Neural cell (in vitro differentiated cells): ENCODE measurements at regions not wholly inside any gene's neighbourhood (a gene's known extent, or its start where the extent isn't known, plus 50 kb on each side); places are given as distances from the start of the nearest gene placed in this dataset.

Experiments
- H2AFZ ChIP-seq: fragments of 200-600, 300-800 bp; sonication (generic), shearing (Covaris generic); 2 replicates; pipeline ENCODE4 v1.6.0; 2014; ENCODE audit warnings: low read depth, mild to moderate bottlenecking, antibody characterized with exemption, low read length, moderate library complexity
- H3F3A ChIP-seq: fragments of 200-600 bp; shearing (Covaris generic); 2 replicates; pipeline ENCODE4 v1.6.1; 2016; ENCODE audit warnings: mild to moderate bottlenecking, moderate library complexity, mixed read lengths, antibody characterized with exemption, low read length; ENCODE audit not compliant: insufficient read depth, poor library complexity, severe bottlenecking
- H3K27ac ChIP-seq: fragments of 200-600, 300-800 bp; sonication (generic), shearing (Covaris generic); 2 replicates; pipeline ENCODE4 v1.5.1; 2014; ENCODE audit warnings: mild to moderate bottlenecking, low read length, moderate library complexity
- H3K27me3 ChIP-seq: fragments of 300-800, 200-600 bp; sonication (generic), shearing (Covaris generic); 2 replicates; pipeline ENCODE4 v1.6.0; 2014; ENCODE audit warnings: mild to moderate bottlenecking, low read depth, low read length, moderate library complexity; ENCODE audit not compliant: insufficient read depth
- H3K36me3 ChIP-seq: fragments of 300-800, 200-600 bp; sonication (generic), shearing (Covaris generic); 2 replicates; pipeline ENCODE4 v1.5.1; 2014; ENCODE audit warnings: mild to moderate bottlenecking, antibody characterized with exemption, low read length, moderate library complexity; ENCODE audit not compliant: insufficient read depth
- H3K4me2 ChIP-seq: fragments of 300-800, 200-600 bp; sonication (generic), shearing (Covaris generic); 2 replicates; pipeline ENCODE4 v1.6.0; 2014; ENCODE audit warnings: mild to moderate bottlenecking, low read length
- H3K4me3 ChIP-seq: fragments of 300-800, 200-600 bp; sonication (generic), shearing (Covaris generic); 2 replicates; pipeline ENCODE4 v1.5.1; 2014; ENCODE audit warnings: mild to moderate bottlenecking, low read length, moderate library complexity
- H3K79me2 ChIP-seq: fragments of 200-600 bp; shearing (Covaris generic); replicated peaks from 2 replicates; pipeline ENCODE4 v1.6.0; 2014; ENCODE audit warnings: mild to moderate bottlenecking, low read length, moderate library complexity; ENCODE audit not compliant: insufficient read depth
- H3K9ac ChIP-seq: fragments of 300-800, 200-600 bp; sonication (generic), shearing (Covaris generic); 2 replicates; pipeline ENCODE4 v1.6.1; 2016; ENCODE audit warnings: mild to moderate bottlenecking, low read length, mixed read lengths
- H3K9me2 ChIP-seq: fragments of 200-600 bp; shearing (Covaris generic); 2 replicates; pipeline ENCODE4 v1.6.1; 2016; ENCODE audit warnings: mild to moderate bottlenecking, low read length, mixed read lengths; ENCODE audit not compliant: insufficient read depth
- H3K9me3 ChIP-seq: fragments of 200-600, 300-800 bp; sonication (generic), shearing (Covaris generic); 2 replicates; pipeline ENCODE4 v1.6.1; 2016; ENCODE audit warnings: mild to moderate bottlenecking, mixed run types, low read length, moderate library complexity, mixed read lengths
- H4K20me1 ChIP-seq: fragments of 200-600 bp; shearing (Covaris generic); 2 replicates; pipeline ENCODE4 v1.6.1; 2016; ENCODE audit warnings: mild to moderate bottlenecking, mixed run types; ENCODE audit not compliant: insufficient read depth
- EP300 ChIP-seq: fragments of 450-650 bp; conservative IDR thresholded peaks from 2 replicates; pipeline ENCODE4 v1.6.1; 2014; ENCODE audit warnings: antibody characterized with exemption, mild to moderate bottlenecking, moderate library complexity; ENCODE audit not compliant: poor library complexity, severe bottlenecking
- EZH2 ChIP-seq: fragments of 200-600, 300-800 bp; shearing (Covaris generic), sonication (generic); IDR thresholded peaks from 2 replicates; pipeline ENCODE4 v1.6.1; 2014; ENCODE audit warnings: antibody characterized with exemption, low read length, borderline replicate concordance, mild to moderate bottlenecking; ENCODE audit not compliant: insufficient read depth, poor library complexity, severe bottlenecking
- MXI1 ChIP-seq: fragments of 450-650 bp; conservative IDR thresholded peaks from 2 replicates; pipeline ENCODE4 v1.6.1; 2014; ENCODE audit warnings: antibody characterized with exemption, mild to moderate bottlenecking; ENCODE audit not compliant: poor library complexity, severe bottlenecking
- POLR2AphosphoS5 ChIP-seq: IDR thresholded peaks from 2 replicates; pipeline ENCODE4 v1.6.1; 2012
- RAD21 ChIP-seq: fragments of 450-650 bp; conservative IDR thresholded peaks from 2 replicates; pipeline ENCODE4 v1.6.1; 2014; ENCODE audit warnings: antibody characterized with exemption, mild to moderate bottlenecking, moderate library complexity
- SMC3 ChIP-seq: fragments of 450-650 bp; conservative IDR thresholded peaks from 2 replicates; pipeline ENCODE4 v1.6.1; 2014; ENCODE audit warnings: antibody characterized with exemption, mild to moderate bottlenecking, moderate library complexity; ENCODE audit not compliant: poor library complexity
- TAF1 ChIP-seq: IDR thresholded peaks from 2 replicates; pipeline ENCODE4 v1.6.1; 2012; ENCODE audit warnings: low read depth
- TF ChIP-seq, protein P1 (sequence below): fragments of 450-650 bp; IDR thresholded peaks from 2 replicates; pipeline ENCODE4 v1.5.1; 2014; ENCODE audit warnings: antibody characterized with exemption, mild to moderate bottlenecking, moderate library complexity; ENCODE audit not compliant: poor library complexity, severe bottlenecking
- TF ChIP-seq, protein P2 (sequence below): IDR thresholded peaks from 2 replicates; pipeline ENCODE4 v1.6.1; 2012; ENCODE audit warnings: borderline replicate concordance

DNA sequence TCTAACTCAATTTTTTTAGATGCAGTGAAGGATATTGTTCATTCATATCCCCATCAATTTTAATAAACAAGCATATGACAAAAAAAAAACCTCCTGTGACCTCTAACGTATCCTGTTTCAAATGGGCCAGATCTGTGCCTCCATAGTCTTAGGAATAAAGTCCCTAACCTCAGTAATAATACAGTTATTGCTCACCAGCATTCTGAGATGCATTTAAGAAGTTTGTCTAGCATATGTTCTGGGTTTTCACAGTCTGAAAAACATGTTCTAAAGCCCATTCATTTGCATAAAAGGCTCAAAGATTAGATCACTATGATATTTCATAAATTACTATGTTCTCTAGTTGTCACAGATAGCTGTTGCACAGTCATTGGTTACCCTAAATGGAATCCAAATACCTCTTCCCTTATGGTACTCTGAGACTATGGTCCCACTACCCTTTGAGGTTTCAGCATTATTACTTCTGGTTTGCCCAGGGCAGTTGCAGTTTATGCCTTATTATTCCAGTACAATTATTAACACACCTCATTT is 190.1 kb downstream of the ZIC4 start:
- H3K9me2 ChIP-seq: no peaks in the 10 kb centered on the region
- H3K9ac ChIP-seq: no peak overlapping the region
- H3K4me3 ChIP-seq: no peak overlapping the region
- no peaks in the 10 kb centered on the region for H3K9me3 ChIP-seq
- no peak overlapping the region for H2AFZ ChIP-seq
- no peaks in the 10 kb centered on the region for H4K20me1 ChIP-seq
- H3K27me3 ChIP-seq: no peaks in the 10 kb centered on the region
- TF ChIP-seq MXI1 (no peak), RAD21 (no peak), SMC3 (no peak), TAF1 (no peak), EP300 (no peak), POLR2AphosphoS5 (no peak), EZH2 (no peak)
- TF ChIP-seq, protein P1, sequence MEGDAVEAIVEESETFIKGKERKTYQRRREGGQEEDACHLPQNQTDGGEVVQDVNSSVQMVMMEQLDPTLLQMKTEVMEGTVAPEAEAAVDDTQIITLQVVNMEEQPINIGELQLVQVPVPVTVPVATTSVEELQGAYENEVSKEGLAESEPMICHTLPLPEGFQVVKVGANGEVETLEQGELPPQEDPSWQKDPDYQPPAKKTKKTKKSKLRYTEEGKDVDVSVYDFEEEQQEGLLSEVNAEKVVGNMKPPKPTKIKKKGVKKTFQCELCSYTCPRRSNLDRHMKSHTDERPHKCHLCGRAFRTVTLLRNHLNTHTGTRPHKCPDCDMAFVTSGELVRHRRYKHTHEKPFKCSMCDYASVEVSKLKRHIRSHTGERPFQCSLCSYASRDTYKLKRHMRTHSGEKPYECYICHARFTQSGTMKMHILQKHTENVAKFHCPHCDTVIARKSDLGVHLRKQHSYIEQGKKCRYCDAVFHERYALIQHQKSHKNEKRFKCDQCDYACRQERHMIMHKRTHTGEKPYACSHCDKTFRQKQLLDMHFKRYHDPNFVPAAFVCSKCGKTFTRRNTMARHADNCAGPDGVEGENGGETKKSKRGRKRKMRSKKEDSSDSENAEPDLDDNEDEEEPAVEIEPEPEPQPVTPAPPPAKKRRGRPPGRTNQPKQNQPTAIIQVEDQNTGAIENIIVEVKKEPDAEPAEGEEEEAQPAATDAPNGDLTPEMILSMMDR: no peak
- TF ChIP-seq, protein P2, sequence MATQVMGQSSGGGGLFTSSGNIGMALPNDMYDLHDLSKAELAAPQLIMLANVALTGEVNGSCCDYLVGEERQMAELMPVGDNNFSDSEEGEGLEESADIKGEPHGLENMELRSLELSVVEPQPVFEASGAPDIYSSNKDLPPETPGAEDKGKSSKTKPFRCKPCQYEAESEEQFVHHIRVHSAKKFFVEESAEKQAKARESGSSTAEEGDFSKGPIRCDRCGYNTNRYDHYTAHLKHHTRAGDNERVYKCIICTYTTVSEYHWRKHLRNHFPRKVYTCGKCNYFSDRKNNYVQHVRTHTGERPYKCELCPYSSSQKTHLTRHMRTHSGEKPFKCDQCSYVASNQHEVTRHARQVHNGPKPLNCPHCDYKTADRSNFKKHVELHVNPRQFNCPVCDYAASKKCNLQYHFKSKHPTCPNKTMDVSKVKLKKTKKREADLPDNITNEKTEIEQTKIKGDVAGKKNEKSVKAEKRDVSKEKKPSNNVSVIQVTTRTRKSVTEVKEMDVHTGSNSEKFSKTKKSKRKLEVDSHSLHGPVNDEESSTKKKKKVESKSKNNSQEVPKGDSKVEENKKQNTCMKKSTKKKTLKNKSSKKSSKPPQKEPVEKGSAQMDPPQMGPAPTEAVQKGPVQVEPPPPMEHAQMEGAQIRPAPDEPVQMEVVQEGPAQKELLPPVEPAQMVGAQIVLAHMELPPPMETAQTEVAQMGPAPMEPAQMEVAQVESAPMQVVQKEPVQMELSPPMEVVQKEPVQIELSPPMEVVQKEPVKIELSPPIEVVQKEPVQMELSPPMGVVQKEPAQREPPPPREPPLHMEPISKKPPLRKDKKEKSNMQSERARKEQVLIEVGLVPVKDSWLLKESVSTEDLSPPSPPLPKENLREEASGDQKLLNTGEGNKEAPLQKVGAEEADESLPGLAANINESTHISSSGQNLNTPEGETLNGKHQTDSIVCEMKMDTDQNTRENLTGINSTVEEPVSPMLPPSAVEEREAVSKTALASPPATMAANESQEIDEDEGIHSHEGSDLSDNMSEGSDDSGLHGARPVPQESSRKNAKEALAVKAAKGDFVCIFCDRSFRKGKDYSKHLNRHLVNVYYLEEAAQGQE: no peak
- no peaks in the 10 kb centered on the region for H3K79me2 ChIP-seq
- no peak overlapping the region for H3K4me2 ChIP-seq
- H3K36me3 ChIP-seq: no peaks in the 10 kb centered on the region
- no peaks in the 10 kb centered on the region for H3F3A ChIP-seq
- H3K27ac ChIP-seq: no peak overlapping the region

- no peaks in the 10 kb centered on the region for H3K79me2 ChIP-seq
- H3K4me2 ChIP-seq: no peak overlapping the region
- no peaks in the 10 kb centered on the region for H4K20me1 ChIP-seq
- no peak overlapping the region for H3K4me3 ChIP-seq
- H3K9me2 ChIP-seq: no peaks in the 10 kb centered on the region
- no peaks in the 10 kb centered on the region for H3K36me3 ChIP-seq
- no peaks in the 10 kb centered on the region for H3K9me3 ChIP-seq
- H3K27ac ChIP-seq: no peak overlapping the region
- H3K9ac ChIP-seq: no peak overlapping the region
- no peaks in the 10 kb centered on the region for H3F3A ChIP-seq
- no peak overlapping the region for H2AFZ ChIP-seq
- H3K27me3 ChIP-seq: no peaks in the 10 kb centered on the region
- TF ChIP-seq RAD21: no peak
- TF ChIP-seq, protein P2: no peak
- no peak for TF ChIP-seq EP300
- TF ChIP-seq SMC3: no peak
- TF ChIP-seq EZH2: no peak
- no peak for TF ChIP-seq POLR2AphosphoS5
- no peak for TF ChIP-seq TAF1
- TF ChIP-seq MXI1: no peak
- TF ChIP-seq, protein P1: no peak
Measured at GRCh38 chr3:147215660-147216059, 190.7 kb downstream of the ZIC4 start.
